B cell (primary cell): ENCODE measurements at regions not wholly inside any gene's neighbourhood (a gene's known extent, or its start where the extent isn't known, plus 50 kb on each side); places are given as distances from the start of the nearest gene placed in this dataset.

Experiments
- ATAC-seq: fragments of 200-7000 bp; cut with Tn5 transposase; one replicate; pipeline ENCODE4 v1.10.0; 2021; ENCODE audit warnings: low read depth, mild to moderate bottlenecking, moderate number of reproducible peaks, moderate library complexity
- CTCF ChIA-PET: fragments of 350-600 bp; sonication (Branson Sonifier 250); formaldehyde crosslinking; loops from one replicate; lab custom pipeline; 2021; ENCODE audit warnings: antibody characterized with exemption, inconsistent platforms; lab: Charles Lee
- POLR2A ChIA-PET: fragments of 350-600 bp; sonication (Branson Sonifier 250); formaldehyde crosslinking; loops from one replicate; lab custom pipeline; 2021; ENCODE audit warnings: antibody characterized with exemption; lab: Charles Lee
- DNase-seq: peaks from one replicate; pipeline ENCODE4 v3.0.0; 2013
- H2AFZ ChIP-seq: 2 replicates; pipeline ENCODE4 v1.6.1; 2012; ENCODE audit warnings: mild to moderate bottlenecking, low read depth, low read length; ENCODE audit not compliant: insufficient read depth, poor library complexity, severe bottlenecking
- H3K27ac ChIP-seq, 2 donors: 1 replicate in 1 of 2; 2 replicates in 1 of 2; pipeline ENCODE4 v1.5.1; 2012 to 2013; ENCODE audit warnings: low read length in 2 of 2, mild to moderate bottlenecking in 2 of 2, moderate library complexity in 1 of 2
- H3K27me3 ChIP-seq, 4 experiments: fragments of 200-600 bp in 1 of 4; sonication (generic) in 1 of 4; replicated peaks in 1 of 4; 1 replicate in 2 of 4; 2 replicates in 2 of 4; pipeline versions ENCODE4 v1.6.1 to v1.7.0; 2013 to 2016; ENCODE audit warnings: low read length in 3 of 4, mild to moderate bottlenecking in 2 of 4, mixed read lengths in 1 of 4, moderate library complexity in 1 of 4; ENCODE audit not compliant: insufficient read depth in 4 of 4, control insufficient read depth in 3 of 4; ENCODE audit errors: control extremely low read depth in 1 of 4
- H3K36me3 ChIP-seq, 2 experiments: replicated peaks in 1 of 2; 1 replicate in 1 of 2; 2 replicates in 1 of 2; pipeline versions ENCODE4 v1.6.1 to v1.7.1; 2013; ENCODE audit warnings: low read length in 1 of 2; ENCODE audit not compliant: insufficient read depth in 2 of 2, control insufficient read depth in 1 of 2; ENCODE audit errors: control extremely low read depth in 1 of 2, extremely low read depth in 1 of 2
- H3K4me1 ChIP-seq, 2 donors: fragments of 200-600 bp in 1 of 2; sonication (generic) in 1 of 2; 1 replicate in 1 of 2; 2 replicates in 1 of 2; pipeline versions ENCODE4 v1.5.1 to v1.6.1; 2013 to 2017; ENCODE audit warnings: low read length in 2 of 2; ENCODE audit not compliant: control insufficient read depth in 2 of 2, insufficient read depth in 2 of 2
- H3K4me2 ChIP-seq: replicated peaks from 2 replicates; pipeline ENCODE3; 2012; ENCODE audit warnings: mild to moderate bottlenecking, low read depth, low read length; ENCODE audit not compliant: poor library complexity, severe bottlenecking
- H3K4me3 ChIP-seq, 5 experiments: fragments of 200-600 bp in 1 of 5; sonication (generic) in 1 of 5; 1 replicate in 3 of 5; 2 replicates in 2 of 5; pipeline versions ENCODE4 v1.5.1 to v1.7.0; 2011 to 2016; ENCODE audit warnings: low read length in 4 of 5, mild to moderate bottlenecking in 4 of 5, low read depth in 2 of 5, control low read depth in 1 of 5, moderate library complexity in 1 of 5; ENCODE audit not compliant: insufficient read depth in 1 of 5; ENCODE audit errors: control extremely low read depth in 1 of 5, extremely low read depth in 1 of 5
- H3K79me2 ChIP-seq: fragments of 200-600 bp; sonication (generic); one replicate; pipeline ENCODE4 v1.6.0; 2016; ENCODE audit warnings: low read length; ENCODE audit not compliant: control insufficient read depth, insufficient read depth
- H3K9ac ChIP-seq: fragments of 200-600 bp; sonication (generic); 2 replicates; pipeline ENCODE4 v1.6.1; 2017; ENCODE audit warnings: mild to moderate bottlenecking, low read length, moderate library complexity
- H3K9me3 ChIP-seq, 3 donors: one replicate each; pipeline versions ENCODE4 v1.6.1 to v1.7.1; 2013; ENCODE audit warnings: low read length in 2 of 3; ENCODE audit not compliant: control insufficient read depth in 2 of 3, insufficient read depth in 1 of 3; ENCODE audit errors: control extremely low read depth in 1 of 3
- H4K20me1 ChIP-seq: 2 replicates; pipeline ENCODE4 v1.6.0; 2012; ENCODE audit warnings: mild to moderate bottlenecking, low read length; ENCODE audit not compliant: insufficient read depth, control insufficient read depth, poor library complexity, severe bottlenecking
- H3K27ac Mint-ChIP-seq: one replicate; pipeline ENCODE4 v1.8.0; 2021; ENCODE audit warnings: mixed read lengths
- H3K27me3 Mint-ChIP-seq: one replicate; pipeline ENCODE4 v1.8.0; 2021; ENCODE audit warnings: mixed read lengths
- H3K4me1 Mint-ChIP-seq: one replicate; pipeline ENCODE4 v1.8.0; 2021; ENCODE audit warnings: mixed read lengths
- H3K4me3 Mint-ChIP-seq: one replicate; pipeline ENCODE4 v1.8.0; 2021; ENCODE audit warnings: mixed read lengths
- H3K9me3 Mint-ChIP-seq: one replicate; pipeline ENCODE4 v1.8.0; 2022; ENCODE audit warnings: mixed read lengths; ENCODE audit not compliant: insufficient read depth
- CTCF ChIP-seq: fragments of 200-600 bp; IDR thresholded peaks from one replicate; pipeline ENCODE4 v1.8.0; 2022; ENCODE audit warnings: antibody characterized with exemption, mild to moderate bottlenecking
- EZH2 ChIP-seq: IDR thresholded peaks from 2 replicates; pipeline ENCODE4 v1.6.1; 2012; ENCODE audit warnings: borderline replicate concordance, low read depth, mild to moderate bottlenecking, moderate library complexity, low read length; ENCODE audit not compliant: insufficient read depth, poor library complexity, severe bottlenecking
- WGBS: methylation state at CpG from one replicate; pipeline ENCODE4 v1.1.5; 2013; ENCODE audit warnings: missing lambda C conversion rate; ENCODE audit not compliant: insufficient coverage; 5-methylcytosine and 5-hydroxymethylcytosine counted together
- intact Hi-C: fragments of 100-400 bp; cut with micrococcal nuclease; formaldehyde crosslinking; loops from one replicate; pipeline ENCODE4 v1.10.0; 2022

GRCh38 chr14:98428483-98428994, 843.5 kb downstream of the BCL11B start:
- no peaks in the 10 kb centered on the region for H3K27me3 Mint-ChIP-seq
- ATAC-seq, result no peak
- H2AFZ ChIP-seq, result no peak overlapping the region
- H4K20me1 ChIP-seq, result no peaks in the 10 kb centered on the region
- H3K27ac ChIP-seq, result no peak overlapping the region
- H3K9ac ChIP-seq, result no peak overlapping the region
- WGBS, result no CpG with 5 or more reads among the region's 2 CpGs
- intact Hi-C loops, result no loop called here
- H3K9me3 ChIP-seq, result no peaks in the 10 kb centered on the region
- H3K4me2 ChIP-seq, result no peak overlapping the region
- CTCF ChIA-PET, result no interaction called here
- no peak overlapping the region for H3K4me3 Mint-ChIP-seq
- H3K36me3 ChIP-seq, result no peaks in the 10 kb centered on the region
- H3K27ac Mint-ChIP-seq, result no peak overlapping the region
- H3K79me2 ChIP-seq, result no peaks in the 10 kb centered on the region
- POLR2A ChIA-PET, result no interaction called here
- peaks cover 2% of the 10 kb centered on the region for H3K9me3 Mint-ChIP-seq
- DNase-seq, result no peak
- no peaks in the 10 kb centered on the region for H3K27me3 ChIP-seq
- no peaks in the 10 kb centered on the region for H3K4me1 ChIP-seq
- H3K4me1 Mint-ChIP-seq, result no peaks in the 10 kb centered on the region
- TF ChIP-seq CTCF, result no peak
- TF ChIP-seq EZH2, result no peak
- no peak overlapping the region for H3K4me3 ChIP-seq

GRCh38 chr14:98433436-98433835, 838.6 kb downstream of the BCL11B start:
- no peaks in the 10 kb centered on the region for H3K36me3 ChIP-seq
- H3K27me3 Mint-ChIP-seq, result no peaks in the 10 kb centered on the region
- no peaks in the 10 kb centered on the region for H3K9me3 ChIP-seq
- H3K4me1 ChIP-seq, result no peaks in the 10 kb centered on the region
- TF ChIP-seq CTCF (no peak), EZH2 (no peak)
- CTCF ChIA-PET, result no interaction called here
- peaks cover 4% of the 10 kb centered on the region for H3K9me3 Mint-ChIP-seq
- H2AFZ ChIP-seq, result no peak overlapping the region
- no peaks in the 10 kb centered on the region for H3K27me3 ChIP-seq
- DNase-seq (no peak), ATAC-seq (no peak)
- no peaks in the 10 kb centered on the region for H3K79me2 ChIP-seq
- no peaks in the 10 kb centered on the region for H3K4me1 Mint-ChIP-seq
- H3K9ac ChIP-seq, result no peak overlapping the region
- H4K20me1 ChIP-seq, result no peaks in the 10 kb centered on the region
- no peak overlapping the region for H3K27ac Mint-ChIP-seq
- no peak overlapping the region for H3K27ac ChIP-seq
- H3K4me3 ChIP-seq, result no peak overlapping the region
- intact Hi-C loops, result no loop called here
- no peak overlapping the region for H3K4me3 Mint-ChIP-seq
- 78% methylated on average over 3 of the region's 4 CpGs for WGBS
- H3K4me2 ChIP-seq, result no peak overlapping the region
- POLR2A ChIA-PET, result no interaction called here
